Amniotic epithelial cell (primary cell): ENCODE measurements at regions not wholly inside any gene's neighbourhood (a gene's known extent, or its start where the extent isn't known, plus 50 kb on each side); places are given as distances from the start of the nearest gene placed in this dataset.
"Not testable (repeated sequence)": the region's sequence is repeated elsewhere in the genome, so short reads cannot be mapped to it uniquely, and the experiment has no call there.

Experiments used
- DNase-seq: peaks from one replicate; pipeline ENCODE4 v3.0.0-alpha.2; 2010; ENCODE audit warnings: low read depth

- peak; percentile 23 for DNase-seq
These were observed 235.8 kb downstream of the EPHA7 start for GRCh38 chr6:93183531-93183972.

- DNase-seq = peak; percentile 2
These were observed 236.3 kb downstream of the EPHA7 start for GRCh38 chr6:93182938-93183479.

DNA sequence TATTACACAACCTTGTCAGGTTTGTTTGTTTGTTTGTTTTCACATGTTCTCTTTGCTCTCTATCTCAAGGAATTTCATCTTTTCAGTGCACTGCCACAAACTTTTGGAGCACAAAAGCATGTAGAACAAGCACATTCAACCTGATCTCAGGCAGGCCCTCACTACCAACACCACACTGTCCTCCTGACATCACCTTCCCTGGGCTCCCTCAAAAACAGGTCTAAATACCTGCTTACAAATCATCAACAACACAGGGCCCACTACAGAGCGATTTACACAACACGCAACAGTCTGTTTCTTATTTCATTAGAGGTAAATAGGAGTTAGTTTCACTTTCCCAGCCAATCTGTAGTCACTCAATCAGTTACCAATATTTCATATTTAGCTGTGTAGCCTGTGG, 241.4 kb downstream of the EPHA7 start:
- no peak for DNase-seq

DNA sequence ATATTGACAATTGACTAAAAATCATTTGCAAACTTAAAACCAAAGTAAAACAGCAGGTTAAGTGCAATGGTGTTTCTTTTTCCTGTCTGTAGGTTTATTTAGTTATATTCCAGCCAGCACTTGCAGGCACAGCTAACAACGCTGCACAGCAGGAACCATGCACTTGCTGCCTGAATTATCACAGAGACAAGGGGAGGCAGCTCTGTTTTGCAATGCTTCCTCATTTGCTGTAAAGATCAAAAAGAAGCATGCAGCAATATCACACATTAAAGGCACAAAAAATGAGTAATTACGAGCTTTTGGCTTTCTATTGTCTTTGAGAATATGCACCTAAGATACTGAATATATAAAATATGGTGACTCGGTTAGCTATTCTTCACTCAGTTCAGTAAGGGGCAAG, 241.9 kb downstream of the EPHA7 start:
- no peak for DNase-seq

- no peak for DNase-seq
These were observed 243.3 kb downstream of the EPHA7 start for GRCh38 chr6:93176070-93176469.

- DNase-seq = not testable (repeated sequence)
These were observed 245.8 kb downstream of the EPHA7 start for GRCh38 chr6:93173573-93173972.

GRCh38 chr6:93165850-93166430, 253.4 kb downstream of the EPHA7 start:
- DNase-seq = no peak

- no peak for DNase-seq
These were observed 254.6 kb downstream of the EPHA7 start for GRCh38 chr6:93164781-93165180.

- no peak for DNase-seq
These were observed 256.2 kb downstream of the EPHA7 start for GRCh38 chr6:93163146-93163545.

DNA sequence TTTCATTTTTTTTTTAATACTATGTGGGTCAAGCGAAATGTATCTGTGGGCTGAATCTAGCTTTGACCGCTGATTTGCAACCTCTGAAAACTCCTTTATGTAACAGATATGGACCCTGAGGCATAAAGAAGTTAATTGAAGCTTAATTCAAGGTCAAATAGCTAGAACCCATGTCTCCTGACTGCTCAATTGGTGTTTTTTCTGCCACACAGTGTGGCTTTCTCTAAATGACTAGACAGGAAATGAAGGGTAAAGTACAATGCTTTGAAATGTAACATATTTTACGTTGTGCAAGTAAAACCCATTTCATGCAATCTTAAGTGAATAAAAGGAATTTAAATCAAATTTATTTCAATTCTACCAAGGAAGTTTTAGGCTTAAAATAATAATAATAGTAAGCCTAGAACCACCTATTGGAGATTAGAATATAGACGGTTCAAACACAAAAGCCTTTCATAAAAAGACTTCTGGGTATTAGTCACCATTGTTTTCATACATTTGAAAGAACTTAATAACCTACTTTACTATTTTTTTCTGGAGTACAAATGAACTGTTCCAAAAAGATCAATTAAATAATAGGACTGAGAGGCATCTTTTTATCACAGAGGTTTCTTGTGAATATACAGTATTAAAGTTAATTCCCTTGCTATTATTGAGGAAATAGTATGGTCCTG, 279.8 kb downstream of the EPHA7 start:
- DNase-seq = no peak

GRCh38 chr6:93136111-93136510, 283.2 kb downstream of the EPHA7 start:
- no peak for DNase-seq

- peak; percentile 51 for DNase-seq
These were observed 295.2 kb downstream of the EPHA7 start for GRCh38 chr6:93124006-93124632.

DNA sequence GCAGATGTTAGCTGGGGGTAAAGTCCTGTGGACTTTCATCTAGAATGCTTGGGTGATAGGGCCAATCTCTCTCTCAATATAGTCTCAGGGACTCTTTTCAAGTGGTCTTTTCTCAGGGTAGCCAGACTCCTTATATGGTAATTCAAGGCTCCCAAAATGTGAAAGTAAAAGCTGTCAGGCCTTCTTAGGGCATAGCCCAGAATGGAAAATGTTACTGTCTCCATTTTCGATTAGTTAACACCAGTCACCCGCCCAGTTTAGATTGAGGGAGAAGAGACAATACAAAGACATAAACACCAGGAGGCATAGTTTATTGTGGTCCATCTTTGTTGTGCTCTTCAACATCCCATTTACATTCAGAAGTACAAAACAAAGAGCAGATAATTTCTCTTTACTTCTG, 295.8 kb downstream of the EPHA7 start:
- DNase-seq = no peak

DNA sequence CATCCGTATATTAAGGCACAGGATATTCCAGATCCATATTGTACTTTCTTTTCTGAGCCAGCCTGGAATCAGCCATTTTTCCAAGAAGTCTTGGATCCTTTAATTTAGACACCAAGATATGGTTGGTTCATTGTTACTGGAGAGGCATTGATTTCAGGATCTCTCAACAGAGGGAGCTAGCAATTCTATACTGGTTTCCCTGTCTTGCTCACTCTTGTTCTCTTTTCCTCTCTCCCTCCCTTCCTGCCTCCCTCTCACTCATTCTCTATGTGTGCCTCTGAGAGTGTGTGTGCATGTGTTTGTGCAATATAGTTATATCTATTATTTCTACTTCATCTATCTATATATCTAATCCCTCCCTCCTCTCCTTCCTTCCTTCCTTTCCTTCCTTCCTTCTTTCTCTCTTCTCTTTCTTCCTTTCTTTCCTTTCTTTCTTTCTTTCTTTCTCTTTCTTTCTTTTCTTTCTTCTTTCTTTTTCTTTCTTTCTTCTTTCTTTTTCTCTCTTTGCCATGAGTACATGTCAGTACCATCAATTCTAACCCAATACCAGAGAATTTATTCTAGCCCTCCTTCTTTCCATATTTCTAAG, 299.1 kb downstream of the EPHA7 start:
- DNase-seq = no peak

- no peak for DNase-seq
These were observed 313.5 kb downstream of the EPHA7 start for GRCh38 chr6:93105907-93106306.

DNA sequence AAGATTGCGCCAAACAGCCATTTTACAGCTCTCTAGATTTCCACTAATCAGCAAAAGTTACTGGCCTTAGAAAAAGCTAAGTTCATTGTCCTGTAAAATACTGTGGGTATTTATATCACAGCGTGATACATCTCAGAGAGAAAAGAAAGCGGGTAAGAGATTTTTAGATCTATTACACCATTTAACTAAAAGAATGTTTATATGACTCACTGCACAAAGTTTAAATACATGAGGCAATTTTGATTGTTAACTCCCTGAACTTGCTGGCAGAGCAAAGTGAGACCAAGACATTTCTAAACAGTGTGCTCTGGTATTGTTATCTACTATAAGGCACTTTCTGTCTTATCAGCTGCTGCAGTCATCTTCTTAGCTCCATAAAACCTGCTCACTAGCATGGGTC, 314.3 kb downstream of the EPHA7 start:
- DNase-seq = peak; percentile 90

DNA sequence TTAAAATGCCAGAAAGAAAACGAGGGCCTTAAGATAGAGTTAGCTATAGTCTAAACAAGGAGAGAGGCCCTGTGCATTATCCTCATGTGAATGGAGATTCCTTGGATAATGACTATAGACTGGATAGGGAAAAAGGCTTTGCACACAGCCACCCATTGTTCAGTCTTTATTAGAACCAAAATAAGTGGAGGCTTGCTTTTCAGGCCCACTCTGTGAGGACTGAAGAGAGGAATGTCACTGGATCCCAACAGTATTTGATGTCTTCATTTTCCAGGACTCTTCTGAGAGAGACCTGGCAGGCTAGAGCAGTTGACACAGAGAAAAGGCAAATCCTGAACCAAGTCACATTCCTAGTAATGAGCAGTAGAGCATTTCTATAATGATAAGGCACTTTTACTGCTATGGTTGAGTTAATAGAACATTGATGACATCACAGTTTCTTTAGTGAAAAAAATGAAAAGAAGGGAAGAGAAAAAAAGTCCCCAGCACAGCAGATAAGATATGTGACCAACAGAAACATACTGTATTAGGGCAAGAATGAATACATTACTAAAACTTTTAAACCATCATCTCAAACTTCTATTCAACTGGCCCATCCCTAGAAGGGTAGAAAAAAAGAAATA, 315.1 kb downstream of the EPHA7 start:
- no peak for DNase-seq

GRCh38 chr6:93088621-93089501, 330.5 kb downstream of the EPHA7 start:
- DNase-seq = peak; percentile 7

DNA sequence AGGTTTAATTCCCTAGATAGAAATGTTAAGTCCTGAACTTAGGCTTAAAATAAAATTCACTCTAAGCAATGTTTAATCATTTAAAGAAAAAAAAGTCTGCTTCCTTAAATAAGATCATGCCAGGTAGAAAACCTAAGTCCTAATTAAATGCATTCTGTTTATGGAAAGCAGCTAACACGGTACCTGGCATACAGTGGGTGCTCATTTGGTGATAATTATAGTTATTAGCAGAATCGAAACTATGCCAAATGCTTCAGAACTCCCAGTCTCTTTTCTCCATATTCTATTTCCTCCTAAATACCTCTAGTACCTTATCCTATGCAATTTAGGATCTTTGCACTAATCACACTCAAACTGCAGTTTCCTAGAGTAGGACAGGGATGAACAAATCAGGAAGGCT, 331.8 kb downstream of the EPHA7 start:
- DNase-seq = no peak

GRCh38 chr6:93086351-93086750, 333.0 kb downstream of the EPHA7 start:
- no peak for DNase-seq
